ENCODE measurements at regions not wholly inside any gene's neighbourhood (a gene's known extent, or its start where the extent isn't known, plus 50 kb on each side); places are given as distances from the start of the nearest gene placed in this dataset.

- H3K27ac ChIP-seq, result peak overlapping the region; percentile 99
- H3K36me3 ChIP-seq, result no peaks in the 10 kb centered on the region
- H3K27me3 ChIP-seq (replicated peaks), result no peaks in the 10 kb centered on the region
- H3K4me1 ChIP-seq (replicated peaks), result peaks cover 58% of the 10 kb centered on the region
- H3K4me3 ChIP-seq, result peak overlapping the region; percentile 28
- DNase-seq (ENCODE audit: low read depth in 1 of 2, low spot score in 2 of 2), result peak; percentile 95 to 98
- no peaks in the 10 kb centered on the region for H3K9me3 ChIP-seq (replicated peaks)
Measured at GRCh38 chr21:43333298-43334062, 93.5 kb downstream of the SIK1 start.

- Histone ChIP-seq H3K27me3 (replicated peaks) (no peaks in the 10 kb centered on the region), H3K4me3 (peak overlapping the region; percentile 28), H3K36me3 (no peaks in the 10 kb centered on the region), H3K9me3 (replicated peaks) (no peaks in the 10 kb centered on the region), H3K27ac (peak overlapping the region; percentile 99), H3K4me1 (replicated peaks) (peaks cover 64% of the 10 kb centered on the region)
- no peak for DNase-seq (ENCODE audit: low read depth in 1 of 2, low spot score in 2 of 2)
Measured at GRCh38 chr21:43332861-43333297, 94.1 kb downstream of the SIK1 start.

- H3K4me1 ChIP-seq (replicated peaks), result peaks cover 64% of the 10 kb centered on the region
- peak overlapping the region; percentile 99 for H3K27ac ChIP-seq
- no peaks in the 10 kb centered on the region for H3K27me3 ChIP-seq (replicated peaks)
- DNase-seq (ENCODE audit: low read depth in 1 of 2, low spot score in 2 of 2), result peak; percentile 92 to 94
- no peaks in the 10 kb centered on the region for H3K36me3 ChIP-seq
- H3K9me3 ChIP-seq (replicated peaks), result no peaks in the 10 kb centered on the region
- H3K4me3 ChIP-seq, result no peak overlapping the region
Measured at GRCh38 chr21:43331962-43332828, 94.7 kb downstream of the SIK1 start.

GRCh38 chr21:43331111-43331961 is 95.6 kb downstream of the SIK1 start:
- Histone ChIP-seq H3K27ac (peak overlapping the region; percentile 99), H3K4me3 (no peak overlapping the region), H3K4me1 (replicated peaks) (peaks cover 64% of the 10 kb centered on the region), H3K9me3 (replicated peaks) (no peaks in the 10 kb centered on the region), H3K36me3 (no peaks in the 10 kb centered on the region), H3K27me3 (replicated peaks) (no peaks in the 10 kb centered on the region)
- no peak for DNase-seq (ENCODE audit: low read depth in 1 of 2, low spot score in 2 of 2)

- Histone ChIP-seq H3K9me3 (replicated peaks) (no peaks in the 10 kb centered on the region), H3K4me1 (replicated peaks) (peaks cover 64% of the 10 kb centered on the region), H3K36me3 (no peaks in the 10 kb centered on the region), H3K27me3 (replicated peaks) (no peaks in the 10 kb centered on the region), H3K27ac (no peak overlapping the region), H3K4me3 (no peak overlapping the region)
- no peak for DNase-seq (ENCODE audit: low read depth in 1 of 2, low spot score in 2 of 2)
Measured at GRCh38 chr21:43330306-43330881, 96.5 kb downstream of the SIK1 start.

GRCh38 chr21:43329711-43330269 is 97.1 kb downstream of the SIK1 start:
- no peaks in the 10 kb centered on the region for H3K36me3 ChIP-seq
- DNase-seq (ENCODE audit: low read depth in 1 of 2, low spot score in 2 of 2), result no peak
- no peaks in the 10 kb centered on the region for H3K27me3 ChIP-seq (replicated peaks)
- no peak overlapping the region for H3K4me3 ChIP-seq
- H3K4me1 ChIP-seq (replicated peaks), result peaks cover 61% of the 10 kb centered on the region
- no peaks in the 10 kb centered on the region for H3K9me3 ChIP-seq (replicated peaks)
- peak overlapping the region; percentile 40; the same call in 1 of the 2 replicates for H3K27ac ChIP-seq

- peak overlapping the region; percentile 40; the same call in 1 of the 2 replicates for H3K27ac ChIP-seq
- peak in 1 of 2 experiments; percentile 71 for DNase-seq (ENCODE audit: low read depth in 1 of 2, low spot score in 2 of 2)
- no peaks in the 10 kb centered on the region for H3K9me3 ChIP-seq (replicated peaks)
- H3K36me3 ChIP-seq, result no peaks in the 10 kb centered on the region
- H3K27me3 ChIP-seq (replicated peaks), result no peaks in the 10 kb centered on the region
- H3K4me1 ChIP-seq (replicated peaks), result peaks cover 55% of the 10 kb centered on the region
- H3K4me3 ChIP-seq, result no peak overlapping the region
Measured at GRCh38 chr21:43328958-43329691, 97.8 kb downstream of the SIK1 start.

- H3K27me3 ChIP-seq (replicated peaks), result no peaks in the 10 kb centered on the region
- no peak for DNase-seq (ENCODE audit: low read depth in 1 of 2, low spot score in 2 of 2)
- no peaks in the 10 kb centered on the region for H3K36me3 ChIP-seq
- no peaks in the 10 kb centered on the region for H3K9me3 ChIP-seq (replicated peaks)
- H3K27ac ChIP-seq, result no peak overlapping the region
- H3K4me1 ChIP-seq (replicated peaks), result peaks cover 47% of the 10 kb centered on the region
- no peak overlapping the region for H3K4me3 ChIP-seq
Measured at GRCh38 chr21:43328185-43328957, 98.6 kb downstream of the SIK1 start.

- Histone ChIP-seq H3K27me3 (replicated peaks) (no peaks in the 10 kb centered on the region), H3K4me3 (no peak overlapping the region), H3K36me3 (no peaks in the 10 kb centered on the region), H3K9me3 (replicated peaks) (no peaks in the 10 kb centered on the region), H3K27ac (no peak overlapping the region), H3K4me1 (replicated peaks) (peaks cover 29% of the 10 kb centered on the region)
- no peak for DNase-seq (ENCODE audit: low read depth in 1 of 2, low spot score in 2 of 2)
Measured at GRCh38 chr21:43325968-43326715, 100.8 kb downstream of the SIK1 start.

GRCh38 chr21:43325036-43325435 is 101.9 kb downstream of the SIK1 start:
- Histone ChIP-seq H3K4me1 (replicated peaks) (peaks cover 34% of the 10 kb centered on the region), H3K27me3 (replicated peaks) (no peaks in the 10 kb centered on the region), H3K36me3 (no peaks in the 10 kb centered on the region), H3K27ac (no peak overlapping the region), H3K9me3 (replicated peaks) (no peaks in the 10 kb centered on the region), H3K4me3 (no peak overlapping the region)
- DNase-seq (ENCODE audit: low read depth in 1 of 2, low spot score in 2 of 2), result no peak

GRCh38 chr21:43324596-43324995 is 102.3 kb downstream of the SIK1 start:
- no peaks in the 10 kb centered on the region for H3K9me3 ChIP-seq (replicated peaks)
- H3K4me1 ChIP-seq (replicated peaks), result peaks cover 33% of the 10 kb centered on the region
- H3K36me3 ChIP-seq, result no peaks in the 10 kb centered on the region
- no peak for DNase-seq (ENCODE audit: low read depth in 1 of 2, low spot score in 2 of 2)
- H3K4me3 ChIP-seq, result no peak overlapping the region
- H3K27ac ChIP-seq, result no peak overlapping the region
- H3K27me3 ChIP-seq (replicated peaks), result no peaks in the 10 kb centered on the region
